ENCODE measurements at regions not wholly inside any gene's neighbourhood (a gene's known extent, or its start where the extent isn't known, plus 50 kb on each side); places are given as distances from the start of the nearest gene placed in this dataset.

- TF ChIP-seq EGR1 (IDR thresholded peaks at IDR 0.05) (no peak), CEBPB (IDR thresholded peaks at IDR 0.05) (no peak)
Observed at GRCh38 chr20:55693641-55694040, 311.7 kb downstream of the CBLN4 start.
